Activated gamma-delta T cell treated with anti-CD3 and anti-CD28 coated beads, Interleukin-2, amount 50 U/mL, for 16 hours (primary cell): ENCODE measurements at regions not wholly inside any gene's neighbourhood (a gene's known extent, or its start where the extent isn't known, plus 50 kb on each side); places are given as distances from the start of the nearest gene placed in this dataset.

Experiments used
- DNase-seq: peaks from one replicate; pipeline ENCODE4 v3.0.0-alpha.2; 2020; ENCODE audit warnings: low read depth

DNA sequence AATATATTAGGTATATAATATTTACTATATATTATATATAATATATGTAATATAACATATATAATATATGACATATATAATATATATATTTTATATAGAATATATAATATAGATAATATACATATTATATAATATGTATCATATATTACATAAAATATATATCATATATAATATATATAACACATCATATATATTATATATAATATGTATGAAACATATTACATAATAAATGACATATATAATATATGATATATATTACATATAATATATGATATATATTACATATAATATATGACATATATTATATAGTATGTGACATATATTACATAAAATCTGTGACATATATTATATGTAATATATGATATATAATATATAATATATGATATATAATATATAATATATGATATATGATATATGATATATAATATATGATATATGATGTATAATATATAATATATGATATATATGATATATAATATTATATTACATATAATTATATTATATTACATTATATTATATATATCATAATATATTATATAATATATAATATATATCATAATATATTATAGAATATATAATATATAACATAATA is 119.5 kb upstream of the RIMBP3 start:
- no peak for DNase-seq

DNA sequence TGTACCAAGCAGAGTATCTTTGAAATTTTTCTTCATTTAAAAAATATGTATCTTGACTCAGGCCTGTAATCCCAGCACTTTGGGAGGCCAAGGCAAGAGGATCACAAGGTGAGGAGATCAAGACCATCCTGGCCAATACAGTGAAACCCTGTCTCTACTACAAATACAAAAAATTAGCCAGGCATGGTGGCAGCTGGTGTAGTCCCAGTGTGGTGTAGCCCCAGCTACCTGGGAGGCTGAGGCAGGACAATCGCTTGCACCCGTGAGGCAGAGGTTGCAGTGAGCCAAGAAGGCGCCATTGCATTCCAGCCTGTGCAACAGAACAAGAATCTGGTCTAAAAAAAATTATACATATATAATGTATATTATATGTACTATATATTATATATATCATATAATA is 118.7 kb upstream of the RIMBP3 start:
- DNase-seq, result peak; percentile 0
